ENCODE measurements at regions not wholly inside any gene's neighbourhood (a gene's known extent, or its start where the extent isn't known, plus 50 kb on each side); places are given as distances from the start of the nearest gene placed in this dataset.
A peak's percentile ranks its signal among the peaks of the same experiment; 100 is the strongest.
"Not testable (repeated sequence)": the region's sequence is repeated elsewhere in the genome, so short reads cannot be mapped to it uniquely, and the experiment has no call there.

DNA sequence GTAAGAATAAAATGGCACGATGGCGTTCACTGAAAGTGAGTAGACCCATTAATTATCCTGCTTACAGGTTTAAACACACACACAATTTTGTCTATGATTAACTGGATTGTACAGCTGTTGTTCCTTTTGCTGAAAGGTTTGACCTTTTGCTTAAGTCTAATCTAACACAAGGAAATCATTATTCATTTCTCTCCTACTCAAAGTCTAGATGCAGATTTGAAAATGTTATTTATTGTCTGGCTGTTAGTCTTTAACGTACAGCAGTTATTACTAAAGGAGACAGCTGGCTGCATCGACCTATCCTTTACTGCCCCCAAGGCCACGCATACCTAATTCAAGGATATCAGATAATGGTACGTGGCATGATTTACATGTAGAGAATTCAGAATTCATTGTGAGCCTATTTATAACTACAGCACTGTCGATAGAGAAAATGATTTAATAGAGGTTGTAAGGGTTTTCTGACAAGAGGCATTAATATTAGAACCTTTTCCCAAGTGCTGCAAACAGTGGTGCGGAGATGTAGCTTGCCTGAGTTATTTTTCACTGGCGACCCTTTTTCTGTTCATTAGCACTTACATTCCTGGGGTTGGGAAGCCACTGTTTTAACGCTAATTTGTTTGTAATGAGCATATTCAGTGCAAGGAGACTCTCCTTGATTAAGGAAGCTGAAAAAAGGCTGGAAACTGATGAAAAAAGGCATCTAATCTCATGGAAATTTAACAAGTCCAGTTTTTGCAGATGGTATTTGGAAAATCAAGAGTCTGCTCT is 368.4 kb upstream of the GRAMD2B start:
- DNase-seq: no peak

DNA sequence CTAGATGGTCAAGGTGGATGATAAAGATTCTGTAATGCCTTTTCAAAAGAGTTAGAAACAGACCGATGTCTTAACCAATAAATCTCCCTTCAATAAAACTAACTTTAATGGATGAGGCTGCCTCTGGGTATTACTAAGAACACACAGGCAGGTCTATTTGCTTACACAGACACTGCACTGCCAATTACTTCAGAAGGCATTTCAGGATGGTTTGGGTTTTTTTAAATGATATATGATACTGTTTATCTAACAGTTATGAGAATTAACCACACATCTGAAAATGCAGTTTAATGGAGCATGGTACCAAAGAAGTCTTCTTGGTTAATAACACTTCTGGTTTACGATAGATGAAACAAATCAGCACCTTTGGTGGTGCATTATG is 367.9 kb upstream of the GRAMD2B start:
- DNase-seq: no peak

DNA sequence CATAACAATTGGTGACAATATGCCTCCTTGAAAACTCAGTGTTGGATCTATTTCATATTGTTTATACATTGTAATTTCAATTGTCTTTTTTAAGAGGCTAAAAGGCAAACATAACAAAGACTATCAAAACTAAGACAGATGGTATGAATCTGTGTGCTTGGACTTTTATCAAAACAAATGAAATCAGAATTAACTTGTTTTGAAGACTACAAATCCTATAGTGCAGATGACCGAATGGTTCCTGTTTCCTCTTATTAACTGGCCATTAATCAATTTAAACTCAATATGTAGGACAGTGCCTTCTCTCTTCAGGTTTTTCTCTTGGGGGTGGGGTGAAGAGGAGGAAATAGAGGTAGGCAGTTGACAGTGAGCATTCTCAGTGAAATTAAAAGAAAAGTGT is 366.9 kb upstream of the GRAMD2B start:
- DNase-seq: peak; percentile 58

DNA sequence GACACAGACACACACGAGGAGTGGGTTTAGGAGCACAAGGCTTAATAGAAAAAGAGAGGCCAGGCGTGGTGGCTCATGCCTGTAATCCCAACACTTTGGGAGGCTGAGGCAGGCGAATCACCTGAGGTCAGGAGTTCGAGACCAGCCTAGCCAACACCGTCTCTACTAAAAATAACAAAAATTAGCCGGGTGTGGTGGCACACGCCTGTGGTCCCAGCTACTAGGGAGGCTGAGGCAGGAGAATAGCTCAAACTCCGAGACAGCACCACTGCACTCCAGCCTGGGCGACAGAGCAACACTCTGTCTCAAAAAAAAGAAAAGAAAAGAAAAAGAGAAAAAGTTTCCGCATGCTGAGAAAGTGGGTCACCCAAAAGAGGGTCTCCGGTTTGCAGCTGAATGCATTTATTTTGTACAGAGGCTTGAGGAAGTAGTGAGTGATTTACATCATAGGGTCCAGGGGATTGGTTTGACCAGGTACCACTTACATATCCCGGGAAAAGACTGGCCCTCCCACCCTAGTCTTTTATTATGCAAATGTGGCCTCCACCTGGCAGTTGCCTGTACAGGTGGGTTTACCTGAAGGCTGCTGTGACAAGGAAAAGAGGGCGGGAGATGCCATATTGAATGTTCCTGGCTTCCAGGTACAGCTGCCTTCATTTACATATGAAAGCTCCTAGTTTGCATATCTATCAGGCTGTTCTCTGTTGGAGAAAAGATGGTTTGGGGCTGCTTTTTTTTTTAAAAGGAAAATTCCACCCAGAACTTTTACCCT is 366.2 kb upstream of the GRAMD2B start:
- DNase-seq: no peak

DNA sequence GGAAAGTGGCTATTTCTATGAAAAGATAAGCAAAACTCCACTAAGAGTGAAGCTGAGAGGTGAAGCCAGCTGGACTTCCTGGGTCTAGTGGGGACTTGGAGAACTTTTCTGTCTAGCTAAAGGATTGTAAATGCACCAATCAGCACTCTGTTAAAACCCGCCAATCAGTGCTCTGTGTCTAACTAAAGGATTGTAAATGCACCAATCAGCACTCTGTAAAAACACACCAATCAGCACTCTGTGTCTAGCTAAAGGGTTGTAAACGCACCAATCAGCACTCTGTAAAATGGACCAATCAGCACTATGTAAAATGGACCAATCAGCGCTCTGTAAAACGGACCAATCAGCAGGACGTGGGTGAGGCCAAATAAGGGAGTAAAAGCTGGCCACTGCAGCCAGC is 364.8 kb upstream of the GRAMD2B start:
- DNase-seq: not testable (repeated sequence)

DNA sequence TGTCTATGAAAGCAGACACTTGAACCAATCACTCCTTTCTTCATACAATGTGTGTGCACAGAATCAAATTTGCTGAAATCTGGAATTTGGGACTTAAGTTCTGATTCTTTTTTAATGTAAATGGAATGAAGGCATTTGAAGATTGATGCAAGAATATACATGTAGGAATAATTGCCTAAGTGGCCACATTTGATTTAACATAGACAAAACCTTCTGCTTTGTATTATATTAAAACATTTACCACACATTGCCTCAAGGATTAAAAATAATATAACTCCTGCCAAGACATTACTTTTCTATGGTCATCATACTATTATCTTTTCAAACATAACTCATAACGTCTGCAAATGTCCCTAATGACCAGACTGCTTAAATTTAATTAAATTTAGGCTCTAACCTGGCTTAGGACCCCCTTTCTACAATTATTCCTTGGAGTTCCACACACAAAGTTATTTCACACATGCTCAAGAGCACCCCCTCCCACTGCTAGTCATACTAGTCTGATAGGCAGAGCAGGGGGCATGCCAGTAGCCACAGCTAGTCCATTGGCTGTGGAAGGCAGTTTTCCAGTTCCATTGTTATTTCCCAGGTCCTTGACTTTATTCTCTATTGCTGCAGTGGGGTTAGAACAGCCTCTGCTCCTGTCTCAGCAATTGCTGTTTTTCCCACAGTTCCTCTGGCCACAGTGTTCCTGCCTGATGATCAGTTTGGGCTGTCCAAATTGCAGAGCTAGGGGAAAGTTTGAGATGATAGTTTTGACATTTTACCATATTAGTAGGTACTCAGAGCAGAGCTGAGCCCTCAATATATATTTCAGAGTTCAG is 360.6 kb upstream of the GRAMD2B start:
- DNase-seq: no peak

DNA sequence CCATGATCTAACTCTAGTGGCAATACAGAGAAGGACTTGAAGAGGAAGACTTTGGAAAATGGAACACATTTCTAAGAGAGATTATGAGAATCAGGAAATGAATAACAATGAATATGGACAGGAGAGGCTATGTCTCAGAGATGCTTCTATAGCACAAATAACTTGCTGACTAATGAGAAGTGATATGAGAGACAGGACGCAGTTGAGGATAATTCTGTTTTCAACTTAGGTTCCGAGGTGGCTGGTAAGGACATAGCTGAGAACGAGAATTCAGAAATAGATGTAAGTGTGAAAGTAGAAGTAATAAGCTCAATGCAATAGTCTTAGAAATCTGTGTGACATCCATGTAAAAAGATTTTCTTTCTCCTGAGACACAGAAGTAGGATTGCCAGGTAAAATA is 358.1 kb upstream of the GRAMD2B start:
- no peak for DNase-seq

DNA sequence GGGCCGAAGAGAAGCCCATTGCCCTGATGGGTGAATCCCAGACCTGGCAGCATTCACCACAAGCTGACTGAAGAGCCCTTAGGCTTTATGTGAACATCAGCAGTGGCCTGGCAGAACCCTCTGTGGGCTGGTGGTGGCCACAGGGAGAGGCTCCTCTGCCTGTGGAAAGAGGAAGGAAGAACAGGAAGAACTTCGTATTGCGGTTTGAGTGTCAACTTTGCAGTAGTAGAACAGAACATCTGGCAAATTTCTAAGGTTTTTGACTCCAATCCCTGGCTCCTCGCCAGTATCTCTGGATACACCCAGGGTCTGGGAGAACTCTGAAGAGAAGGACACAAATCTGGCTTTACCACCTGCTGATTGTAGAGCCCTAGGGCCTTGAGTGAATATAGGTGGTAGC is 356.4 kb upstream of the GRAMD2B start:
- no peak for DNase-seq

DNA sequence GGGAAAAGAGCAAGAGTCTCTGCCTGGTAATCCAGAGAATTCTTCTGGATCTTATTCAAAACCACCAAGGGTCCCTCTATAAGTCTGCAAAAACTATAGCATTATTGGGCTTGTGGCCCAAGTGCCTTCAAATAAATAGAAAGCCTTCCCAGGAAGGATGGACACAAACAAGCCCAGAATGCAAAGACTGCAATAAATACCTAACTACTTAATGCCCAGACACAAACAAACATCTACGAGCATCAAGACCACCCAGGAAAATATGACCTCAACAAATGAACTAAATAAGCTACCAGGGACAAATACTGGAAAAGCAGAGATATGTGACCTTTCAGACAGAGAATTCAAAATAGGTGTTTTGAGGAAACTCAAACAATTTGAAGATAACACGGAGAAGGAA is 355.8 kb upstream of the GRAMD2B start:
- DNase-seq: no peak

DNA sequence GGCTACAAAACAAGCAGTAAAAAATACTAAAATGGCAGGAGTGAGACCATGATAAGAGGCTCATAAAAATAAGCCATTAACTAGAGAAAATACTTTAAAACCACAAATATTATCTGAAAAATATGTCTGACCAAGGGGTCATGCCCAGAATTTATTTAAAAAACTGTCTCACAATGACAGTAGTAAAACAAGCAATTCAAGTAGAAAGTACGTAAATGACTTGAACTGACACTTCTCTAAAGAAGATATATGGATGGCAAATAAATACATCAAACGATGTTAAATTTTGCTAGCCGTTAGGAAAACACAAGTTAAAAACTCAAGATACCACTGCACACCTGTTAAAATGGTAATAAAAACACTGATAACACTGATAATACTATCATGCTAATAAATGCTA is 353.9 kb upstream of the GRAMD2B start:
- DNase-seq: no peak

DNA sequence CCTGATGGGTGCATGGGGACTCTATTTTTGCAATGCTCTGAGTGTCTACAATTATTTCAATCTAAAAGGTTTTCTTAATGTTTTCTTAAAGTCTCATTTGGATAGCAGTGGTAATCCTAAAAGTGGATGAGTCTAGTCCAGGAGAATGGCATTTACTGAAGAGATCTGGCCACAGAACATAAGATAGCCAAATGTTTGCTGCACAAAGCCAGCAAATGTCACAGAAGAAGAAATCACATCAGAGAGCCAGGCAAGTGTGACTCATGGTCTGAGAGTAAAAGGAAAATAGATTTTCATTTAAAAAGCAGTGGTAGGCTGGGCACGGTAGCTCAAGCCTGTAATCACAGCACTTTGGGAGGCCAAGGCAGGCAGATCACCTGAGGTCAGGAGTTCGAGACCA is 352.7 kb upstream of the GRAMD2B start:
- DNase-seq: no peak

DNA sequence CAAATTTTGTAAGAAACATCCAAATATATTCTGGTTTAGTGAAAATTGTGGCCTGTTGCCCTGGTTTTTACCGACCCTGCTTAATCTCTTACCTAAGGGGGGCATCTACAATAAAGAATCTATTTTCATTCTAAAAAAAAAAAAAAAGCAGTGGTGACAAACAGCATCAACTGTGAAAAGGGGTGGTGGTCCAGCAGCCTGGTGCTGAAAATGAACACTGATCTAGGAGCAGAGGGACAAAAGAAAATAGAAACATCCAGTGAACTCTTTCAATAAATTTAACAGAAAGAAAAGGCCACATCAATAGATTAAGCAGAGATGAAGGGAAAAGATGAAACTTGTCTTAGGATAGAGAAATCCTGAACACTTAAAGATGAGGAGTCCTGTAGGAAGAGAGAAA is 348.7 kb upstream of the GRAMD2B start:
- DNase-seq: no peak

DNA sequence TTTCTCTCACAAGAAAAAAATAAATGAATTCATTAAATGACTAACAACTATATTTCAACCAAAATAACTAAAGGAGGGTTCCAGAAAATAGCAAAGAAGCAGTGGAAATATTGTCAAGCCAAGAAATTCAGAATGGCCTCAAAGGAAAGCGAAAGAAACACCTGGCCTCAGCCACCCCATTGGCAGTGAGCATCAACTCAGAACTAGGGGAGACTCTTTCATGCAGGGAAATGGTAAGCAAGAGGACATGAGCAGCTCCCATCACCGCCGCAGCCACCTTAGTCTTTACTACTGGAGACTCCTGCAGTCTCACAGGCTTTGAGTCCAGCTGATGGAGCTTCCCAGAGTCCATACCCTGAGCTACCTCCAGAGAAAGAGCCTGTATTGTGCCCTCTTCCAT is 343.9 kb upstream of the GRAMD2B start:
- DNase-seq: no peak

DNA sequence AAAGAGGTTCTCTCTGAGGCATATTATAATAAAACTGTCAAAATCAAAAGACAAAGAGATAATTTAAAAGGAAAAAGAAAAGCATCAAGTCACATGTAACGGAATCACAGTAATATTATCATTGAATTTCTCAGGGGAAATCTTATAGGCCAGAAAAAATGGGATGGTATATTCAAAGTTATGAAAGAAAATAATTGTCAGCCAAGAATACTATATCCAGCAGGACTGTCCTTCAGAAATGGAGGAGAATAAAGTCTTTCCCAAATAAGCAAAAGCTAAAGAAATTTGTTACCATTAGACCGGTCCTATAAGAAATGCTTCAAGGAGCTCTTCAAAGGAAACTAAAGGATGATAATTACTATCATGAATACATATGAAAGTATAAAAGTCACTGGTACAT is 342.0 kb upstream of the GRAMD2B start:
- DNase-seq: no peak

DNA sequence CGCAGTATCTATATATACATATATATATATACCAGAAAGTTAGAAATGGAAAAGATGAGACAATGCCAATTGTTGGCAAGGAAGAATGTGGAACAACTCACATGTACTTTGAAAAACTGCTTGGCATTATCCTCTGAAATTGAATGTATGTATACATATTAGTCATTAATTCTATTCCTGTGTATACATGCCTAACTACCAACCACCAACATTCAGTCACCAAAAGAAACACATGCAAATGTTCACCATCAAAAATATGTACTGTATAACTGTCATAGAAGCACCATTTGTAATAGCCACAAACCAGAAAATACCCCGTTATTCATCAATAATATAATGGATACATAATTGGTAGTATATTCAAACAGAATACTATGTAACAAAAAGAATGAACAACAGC is 330.2 kb upstream of the GRAMD2B start:
- DNase-seq: no peak

DNA sequence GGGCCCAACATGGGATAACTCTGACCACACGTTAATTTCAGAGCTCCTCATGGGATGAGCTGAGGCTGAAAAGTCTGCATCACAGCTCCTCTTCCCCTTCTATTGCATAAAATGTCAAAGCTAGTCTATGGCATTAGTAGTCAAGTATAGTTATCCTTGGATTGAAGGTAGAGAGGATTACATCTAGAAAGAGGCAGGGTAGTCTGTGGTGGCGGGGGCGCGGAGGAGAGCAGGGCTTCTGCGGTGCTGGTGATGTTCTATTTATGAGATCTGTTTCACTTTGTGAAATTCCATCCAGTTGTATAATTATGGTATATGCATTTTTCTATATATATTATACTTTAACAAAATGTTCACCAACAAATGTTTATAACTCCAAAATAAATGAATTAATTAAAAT is 329.5 kb upstream of the GRAMD2B start:
- DNase-seq: no peak

DNA sequence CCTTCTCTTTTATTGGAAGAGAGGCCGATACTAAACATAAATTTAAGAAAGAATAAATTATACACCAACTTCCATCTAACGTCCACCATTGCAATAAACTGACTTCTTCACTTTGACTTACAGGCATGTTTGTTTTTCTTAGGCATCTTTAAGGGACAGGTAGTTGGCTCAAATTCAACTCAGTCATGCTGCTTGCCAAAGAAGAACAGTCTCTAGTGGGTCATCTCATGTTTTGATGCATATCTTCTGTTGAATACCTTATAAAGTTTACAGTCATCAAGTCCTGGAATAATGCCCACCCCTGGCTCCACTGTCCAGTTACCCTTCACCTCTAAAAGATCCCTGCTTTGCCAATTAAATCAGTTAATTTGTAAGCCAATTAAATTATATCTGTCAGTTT is 328.2 kb upstream of the GRAMD2B start:
- DNase-seq: no peak

DNA sequence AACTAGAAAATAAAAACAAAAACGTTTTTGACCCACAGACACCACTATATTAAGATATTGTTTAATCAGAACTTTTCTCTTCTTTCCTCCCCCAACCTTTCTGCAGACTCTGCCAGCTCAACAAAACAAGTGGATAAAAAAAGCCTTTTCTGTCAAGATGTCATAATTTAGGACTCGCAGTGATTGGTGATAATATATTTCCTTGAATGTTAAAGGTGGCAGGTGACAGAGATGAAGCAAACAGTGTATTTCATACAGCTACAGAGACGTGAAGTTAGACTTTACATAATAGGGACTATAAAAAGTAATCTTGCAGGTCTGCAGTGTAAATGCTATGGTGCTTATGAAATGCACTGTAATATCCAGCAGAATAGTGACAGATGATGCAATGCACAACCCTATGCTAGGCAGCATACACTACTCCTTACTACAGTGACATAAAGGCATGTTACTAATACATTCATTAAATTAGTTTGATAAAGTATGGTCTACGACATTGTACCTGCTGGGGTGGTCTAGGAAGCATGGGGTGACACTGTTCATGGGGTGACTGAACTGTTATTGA is 326.7 kb upstream of the GRAMD2B start:
- no peak for DNase-seq

DNA sequence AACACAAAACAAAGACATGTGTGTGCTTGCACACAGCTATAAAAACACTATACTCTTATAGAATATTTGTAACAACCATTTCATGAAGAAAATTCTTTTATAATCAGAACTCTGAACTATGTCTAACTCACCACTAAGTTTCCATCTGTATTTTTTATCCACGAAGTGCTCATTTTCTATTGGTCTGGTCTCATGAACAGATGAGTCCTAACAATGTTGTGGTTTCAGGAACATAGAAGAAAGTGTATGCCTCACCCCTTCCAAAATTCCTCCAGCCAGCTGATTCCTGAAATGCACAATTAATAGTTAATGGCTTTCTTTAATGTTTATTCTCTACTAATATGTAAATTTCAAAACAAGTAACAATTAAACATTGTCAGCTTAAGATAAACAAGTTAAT is 325.3 kb upstream of the GRAMD2B start:
- no peak for DNase-seq

DNA sequence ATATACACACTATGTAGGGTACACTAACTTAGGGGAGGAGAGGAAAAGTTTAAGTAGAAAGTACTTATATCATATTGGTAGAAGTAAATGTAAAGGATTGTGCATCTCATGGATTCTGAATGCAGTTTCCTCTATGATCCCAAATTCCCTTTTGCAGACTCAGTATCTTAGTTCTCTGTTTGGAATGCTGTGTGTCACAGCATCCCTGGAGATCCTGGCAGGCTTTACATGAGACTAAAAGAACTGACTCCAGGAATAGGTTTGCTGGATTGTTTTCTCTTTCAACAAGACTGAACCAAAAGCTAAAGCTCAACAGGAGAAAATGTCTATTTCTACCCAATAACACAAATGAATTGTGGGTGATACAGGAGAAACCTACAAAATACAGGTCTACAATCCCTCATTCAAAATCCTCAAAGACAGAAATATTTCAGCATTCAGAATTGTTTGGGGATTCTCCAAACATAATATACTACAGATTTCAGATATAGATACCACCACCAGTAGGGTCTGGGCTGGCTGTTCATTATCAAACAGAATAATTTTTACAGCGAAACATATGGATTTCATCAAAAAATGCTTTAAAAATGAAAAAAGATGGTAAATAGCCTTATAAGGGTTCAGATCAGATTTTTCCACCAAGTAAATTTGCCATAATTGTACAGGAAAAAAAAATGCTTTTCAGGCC is 324.7 kb upstream of the GRAMD2B start:
- DNase-seq: no peak

DNA sequence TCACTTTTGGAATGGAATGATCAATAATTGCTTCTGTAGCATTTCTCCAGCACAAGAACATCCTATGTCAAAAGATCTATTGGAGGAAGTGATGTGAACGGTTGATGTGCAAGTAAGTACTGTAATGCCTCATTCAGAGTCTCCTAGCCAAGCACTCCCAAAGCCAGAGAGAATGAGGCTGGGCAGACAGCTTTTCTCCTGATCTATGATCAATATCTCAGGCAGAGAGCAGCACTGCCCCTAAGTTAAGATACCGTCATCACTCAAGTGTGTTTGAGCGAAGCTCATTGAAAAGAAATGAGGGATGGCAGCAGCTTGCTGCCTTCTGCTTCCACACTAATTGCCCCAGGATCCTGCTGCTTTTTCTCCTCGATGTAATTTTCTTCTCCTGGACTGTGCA is 324.1 kb upstream of the GRAMD2B start:
- DNase-seq: no peak

DNA sequence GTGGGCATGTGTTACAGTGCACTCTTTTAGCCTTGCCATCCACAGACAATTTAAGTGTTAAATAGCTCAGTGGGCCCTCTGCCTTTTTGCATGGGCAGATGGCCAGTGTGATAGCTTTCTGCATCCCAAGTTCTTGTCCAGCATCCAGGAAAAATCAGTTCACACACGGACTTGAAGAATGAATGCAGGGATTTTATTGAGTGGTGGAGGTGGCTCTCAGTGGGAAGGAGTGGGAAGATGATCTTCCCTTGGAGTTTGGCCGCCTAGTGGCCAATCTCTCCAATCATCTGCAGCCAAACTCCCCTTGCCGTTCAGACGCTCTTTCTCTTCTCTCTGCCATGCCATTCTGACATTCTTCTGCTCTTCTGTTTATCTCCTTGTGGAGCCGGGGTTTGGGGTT is 322.4 kb upstream of the GRAMD2B start:
- no peak for DNase-seq

All from renal pelvis (tissue), 1 donor.